Prostate gland (tissue), 2 donors: ENCODE measurements at regions not wholly inside any gene's neighbourhood (a gene's known extent, or its start where the extent isn't known, plus 50 kb on each side); places are given as distances from the start of the nearest gene placed in this dataset.
A peak's percentile ranks its signal among the peaks of the same experiment; 100 is the strongest.
"Not testable (repeated sequence)": the region's sequence is repeated elsewhere in the genome, so short reads cannot be mapped to it uniquely, and the experiment has no call there.

Experiments used
- DNase-seq: peaks from one replicate; pipeline ENCODE4 v3.0.0-alpha.2; 2019; ENCODE audit warnings: low spot score
- H3K27ac ChIP-seq, 2 donors: fragments of 200-600 bp; sonication (generic); 2 replicates each; pipeline ENCODE4 v1.5.1; 2017 to 2019
- H3K27me3 ChIP-seq: fragments of 200-600 bp; sonication (generic); replicated peaks from 2 replicates; pipeline ENCODE4 v1.5.1; 2019; ENCODE audit not compliant: insufficient read depth
- H3K36me3 ChIP-seq, 2 donors: fragments of 200-600 bp; sonication (generic); 1 replicate in 1 of 2; 2 replicates in 1 of 2; pipeline versions ENCODE4 v1.5.1 to v1.8.1; 2017 to 2019
- H3K4me1 ChIP-seq: fragments of 200-600 bp; sonication (generic); replicated peaks from 2 replicates; pipeline ENCODE4 v1.5.1; 2019
- H3K4me3 ChIP-seq, 2 donors: fragments of 200-600 bp; sonication (generic); 2 replicates each; pipeline ENCODE4 v1.5.1; 2017 to 2019
- H3K9me3 ChIP-seq: fragments of 200-600 bp; sonication (generic); 2 replicates; pipeline ENCODE4 v1.5.1; 2017
- POLR2A ChIP-seq: fragments of 450-650 bp; IDR thresholded peaks from one replicate; pipeline ENCODE4 v1.6.1; 2016; ENCODE audit warnings: antibody characterized with exemption, mild to moderate bottlenecking
- POLR2AphosphoS5 ChIP-seq: sonication (generic); formaldehyde crosslinking; IDR thresholded peaks from one replicate; pipeline ENCODE4 v1.6.1; 2017; ENCODE audit warnings: antibody characterized with exemption
- WGBS: methylation state at CpG from one replicate; pipeline ENCODE4 v1.1.5; 2018; 5-methylcytosine and 5-hydroxymethylcytosine counted together
- intact Hi-C: fragments of 100-400 bp; cut with DNase I; formaldehyde crosslinking; loops from one replicate; pipeline ENCODE4 v1.14.2; 2022
- TF ChIP-seq, protein P1 (sequence below), 4 experiments: fragments of 200-600 bp in 2 of 4; fragments of 450-650 bp in 2 of 4; sonication (generic) in 2 of 4; IDR thresholded peaks; 1 replicate in 3 of 4; 2 replicates in 1 of 4; pipeline ENCODE4 v1.5.1; 2016 to 2019; ENCODE audit warnings: antibody characterized with exemption in 4 of 4, mild to moderate bottlenecking in 2 of 4, moderate library complexity in 2 of 4

- no peaks in the 10 kb centered on the region for H3K36me3 ChIP-seq
- H3K27ac ChIP-seq: no peak overlapping the region
- H3K4me3 ChIP-seq: no peak overlapping the region
- intact Hi-C loops: no loop called here
- no peak for TF ChIP-seq POLR2AphosphoS5
- TF ChIP-seq, protein P1, sequence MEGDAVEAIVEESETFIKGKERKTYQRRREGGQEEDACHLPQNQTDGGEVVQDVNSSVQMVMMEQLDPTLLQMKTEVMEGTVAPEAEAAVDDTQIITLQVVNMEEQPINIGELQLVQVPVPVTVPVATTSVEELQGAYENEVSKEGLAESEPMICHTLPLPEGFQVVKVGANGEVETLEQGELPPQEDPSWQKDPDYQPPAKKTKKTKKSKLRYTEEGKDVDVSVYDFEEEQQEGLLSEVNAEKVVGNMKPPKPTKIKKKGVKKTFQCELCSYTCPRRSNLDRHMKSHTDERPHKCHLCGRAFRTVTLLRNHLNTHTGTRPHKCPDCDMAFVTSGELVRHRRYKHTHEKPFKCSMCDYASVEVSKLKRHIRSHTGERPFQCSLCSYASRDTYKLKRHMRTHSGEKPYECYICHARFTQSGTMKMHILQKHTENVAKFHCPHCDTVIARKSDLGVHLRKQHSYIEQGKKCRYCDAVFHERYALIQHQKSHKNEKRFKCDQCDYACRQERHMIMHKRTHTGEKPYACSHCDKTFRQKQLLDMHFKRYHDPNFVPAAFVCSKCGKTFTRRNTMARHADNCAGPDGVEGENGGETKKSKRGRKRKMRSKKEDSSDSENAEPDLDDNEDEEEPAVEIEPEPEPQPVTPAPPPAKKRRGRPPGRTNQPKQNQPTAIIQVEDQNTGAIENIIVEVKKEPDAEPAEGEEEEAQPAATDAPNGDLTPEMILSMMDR (IDR thresholded peaks at IDR 0.05): no peak
- no peak for TF ChIP-seq POLR2A
- DNase-seq: no peak
- no peaks in the 10 kb centered on the region for H3K27me3 ChIP-seq
- H3K9me3 ChIP-seq: no peaks in the 10 kb centered on the region
- no peaks in the 10 kb centered on the region for H3K4me1 ChIP-seq
Observed at GRCh38 chr11:57057561-57057960, 68.8 kb downstream of the OR5AK2 start.

GRCh38 chr11:57062957-57063356 is 74.2 kb downstream of the OR5AK2 start:
- H3K27me3 ChIP-seq, H3K4me3 ChIP-seq, intact Hi-C loops, H3K9me3 ChIP-seq, DNase-seq, H3K4me1 ChIP-seq, H3K36me3 ChIP-seq, H3K27ac ChIP-seq: not testable (repeated sequence)
- 86% methylated on average over 7 of the region's 7 CpGs for WGBS

DNA sequence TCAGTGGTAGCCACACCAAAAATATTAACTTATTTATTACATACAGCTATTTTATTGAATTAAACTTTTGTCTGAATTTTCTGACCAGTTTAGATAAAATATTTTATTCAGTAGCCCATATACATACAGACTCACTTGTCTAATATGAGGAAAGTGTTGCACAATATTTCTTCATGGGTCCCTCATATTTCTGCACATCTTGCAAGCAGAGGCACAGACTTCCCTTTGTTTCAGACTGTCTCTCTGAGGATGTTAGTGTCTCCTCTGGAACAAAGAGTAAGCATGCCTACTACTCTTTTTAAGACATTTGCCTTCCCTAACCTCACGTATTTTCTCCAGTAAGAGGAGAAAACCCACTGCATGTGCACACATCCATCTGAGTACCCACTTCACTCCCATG is 81.2 kb downstream of the OR5AK2 start:
- TF ChIP-seq POLR2A (no peak), POLR2AphosphoS5 (no peak)
- TF ChIP-seq, protein P1 (IDR thresholded peaks at IDR 0.05): no peak
- Histone ChIP-seq H3K27ac (no peak overlapping the region), H3K36me3 (no peaks in the 10 kb centered on the region), H3K27me3 (no peaks in the 10 kb centered on the region), H3K4me1 (no peaks in the 10 kb centered on the region), H3K4me3 (no peak overlapping the region), H3K9me3 (no peaks in the 10 kb centered on the region)
- DNase-seq: no peak
- 62% methylated on average over 1 of the region's 1 CpG for WGBS
- intact Hi-C loops: no loop called here

DNA sequence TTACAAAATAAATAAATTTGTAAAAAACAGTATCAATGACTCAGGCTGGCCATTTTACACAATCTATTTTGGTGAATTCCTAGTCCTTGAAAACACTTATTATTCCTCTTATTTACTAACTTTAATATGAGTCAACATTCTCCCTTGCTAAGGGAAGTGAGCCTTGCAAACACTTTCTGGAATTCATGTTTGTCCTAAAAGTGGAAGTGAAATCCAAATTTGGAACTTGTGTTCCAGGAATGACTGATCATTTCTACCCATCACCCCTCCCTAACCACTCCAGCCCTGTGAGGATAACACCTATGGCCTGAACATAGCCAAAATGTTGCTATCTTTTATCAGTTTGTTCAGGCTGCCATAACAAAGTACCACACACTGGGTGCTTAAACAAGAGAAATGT is 83.1 kb downstream of the OR5AK2 start:
- no peaks in the 10 kb centered on the region for H3K36me3 ChIP-seq
- no peaks in the 10 kb centered on the region for H3K27me3 ChIP-seq
- H3K9me3 ChIP-seq: no peaks in the 10 kb centered on the region
- H3K4me1 ChIP-seq: no peaks in the 10 kb centered on the region
- no peak overlapping the region for H3K4me3 ChIP-seq
- intact Hi-C loops: no loop called here
- DNase-seq: no peak
- TF ChIP-seq, protein P1 (IDR thresholded peaks at IDR 0.05): no peak
- TF ChIP-seq POLR2AphosphoS5: no peak
- no peak for TF ChIP-seq POLR2A
- peak overlapping the region in 1 of 2 donors; percentile 15 for H3K27ac ChIP-seq

GRCh38 chr11:57072640-57073039 is 83.9 kb downstream of the OR5AK2 start:
- H3K9me3 ChIP-seq: no peaks in the 10 kb centered on the region
- no peaks in the 10 kb centered on the region for H3K4me1 ChIP-seq
- no peaks in the 10 kb centered on the region for H3K27me3 ChIP-seq
- DNase-seq: no peak
- no peak overlapping the region for H3K4me3 ChIP-seq
- TF ChIP-seq POLR2A (no peak), POLR2AphosphoS5 (peak; percentile 68)
- TF ChIP-seq, protein P1 (IDR thresholded peaks at IDR 0.05): no peak
- intact Hi-C loops: no loop called here
- no peaks in the 10 kb centered on the region for H3K36me3 ChIP-seq
- H3K27ac ChIP-seq: peak overlapping the region in 1 of 2 donors; percentile 15

DNA sequence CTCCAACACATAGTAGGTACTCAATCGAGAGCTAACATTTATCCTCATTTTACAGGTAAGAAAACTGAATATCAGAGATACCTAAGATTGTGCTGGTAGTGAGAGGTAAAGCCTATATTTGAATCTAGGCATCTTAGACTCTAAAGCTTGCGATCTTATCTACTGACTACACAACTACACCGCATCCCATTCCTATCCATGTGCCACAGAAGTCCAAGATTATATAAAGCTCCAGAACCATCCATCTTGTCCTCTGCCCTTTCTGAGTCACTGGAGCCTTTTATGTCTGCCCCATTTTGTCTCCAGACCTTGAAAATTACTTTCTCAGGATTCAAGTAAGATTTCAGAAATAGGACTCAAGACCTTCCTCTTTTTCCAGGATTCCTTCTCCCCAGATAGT is 84.4 kb downstream of the OR5AK2 start:
- WGBS: 83% methylated on average over 3 of the region's 3 CpGs
- Histone ChIP-seq H3K36me3 (no peaks in the 10 kb centered on the region), H3K27me3 (no peaks in the 10 kb centered on the region), H3K4me3 (no peak overlapping the region), H3K4me1 (no peaks in the 10 kb centered on the region), H3K9me3 (no peaks in the 10 kb centered on the region), H3K27ac (no peak overlapping the region)
- DNase-seq: no peak
- intact Hi-C loops: no loop called here
- TF ChIP-seq POLR2AphosphoS5: no peak
- TF ChIP-seq, protein P1 (IDR thresholded peaks at IDR 0.05): no peak
- TF ChIP-seq POLR2A: no peak
